Stimulated activated effector memory CD8-positive, alpha-beta T cell treated with anti-CD3 and anti-CD28 coated beads, Interleukin-12 subunit alpha, Interleukin-12 subunit beta, amount 100 ng/mL, for 72 hours (primary cell): ENCODE measurements at regions not wholly inside any gene's neighbourhood (a gene's known extent, or its start where the extent isn't known, plus 50 kb on each side); places are given as distances from the start of the nearest gene placed in this dataset.

ENCODE experiments used
- ATAC-seq: fragments of 150-1000 bp; cut with Tn5 transposase; 2 replicates; pipeline ENCODE4 v1.10.0; 2021
- DNase-seq, 2 donors: peaks; one replicate each; pipeline ENCODE4 v3.0.0; 2021 to 2022; ENCODE audit warnings: low spot score in 2 of 2
- H3K27ac Mint-ChIP-seq: one replicate; pipeline ENCODE4 v1.8.0; 2022; ENCODE audit warnings: mild to moderate bottlenecking, mixed read lengths
- H3K36me3 Mint-ChIP-seq: one replicate; pipeline ENCODE4 v1.8.0; 2022; ENCODE audit warnings: mild to moderate bottlenecking, mixed read lengths
- H3K4me1 Mint-ChIP-seq: one replicate; pipeline ENCODE4 v1.8.0; 2022; ENCODE audit warnings: mixed read lengths
- H3K4me3 Mint-ChIP-seq: one replicate; pipeline ENCODE4 v1.8.0; 2022; ENCODE audit warnings: mild to moderate bottlenecking, mixed read lengths
- H3K9me3 Mint-ChIP-seq: one replicate; pipeline ENCODE4 v1.8.0; 2022; ENCODE audit warnings: mixed read lengths

- Mint-ChIP-seq H3K36me3 (no peaks in the 10 kb centered on the region), H3K9me3 (no peaks in the 10 kb centered on the region), H3K4me1 (no peaks in the 10 kb centered on the region), H3K27ac (no peak overlapping the region), H3K4me3 (no peak overlapping the region)
- DNase-seq (no peak), ATAC-seq (no peak)
Observed at GRCh38 chr1:218156595-218156994, 128.5 kb upstream of the RRP15 start.

DNA sequence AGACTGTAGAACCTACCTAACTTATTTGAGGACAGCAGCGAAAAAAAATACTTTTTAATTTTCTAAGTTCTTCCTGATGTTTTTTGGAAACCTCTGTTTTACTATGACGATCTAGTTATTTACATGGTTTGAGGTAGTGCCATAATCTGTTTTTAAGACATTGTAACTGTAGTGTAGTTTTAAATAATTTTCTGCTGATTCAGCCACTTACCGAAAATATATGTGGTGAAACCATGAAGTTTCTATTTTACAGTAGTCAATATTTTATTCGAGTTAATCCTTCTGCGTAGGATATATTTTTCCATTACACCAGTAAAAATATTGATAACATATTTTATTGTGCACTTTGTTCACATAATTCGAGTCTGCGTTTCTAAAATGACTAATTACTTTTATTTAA is 121.7 kb upstream of the RRP15 start:
- no peak overlapping the region for H3K27ac Mint-ChIP-seq
- H3K4me3 Mint-ChIP-seq = no peak overlapping the region
- ATAC-seq (no peak), DNase-seq (no peak)
- H3K4me1 Mint-ChIP-seq = peaks cover 15% of the 10 kb centered on the region
- H3K36me3 Mint-ChIP-seq = no peaks in the 10 kb centered on the region
- no peaks in the 10 kb centered on the region for H3K9me3 Mint-ChIP-seq

DNA sequence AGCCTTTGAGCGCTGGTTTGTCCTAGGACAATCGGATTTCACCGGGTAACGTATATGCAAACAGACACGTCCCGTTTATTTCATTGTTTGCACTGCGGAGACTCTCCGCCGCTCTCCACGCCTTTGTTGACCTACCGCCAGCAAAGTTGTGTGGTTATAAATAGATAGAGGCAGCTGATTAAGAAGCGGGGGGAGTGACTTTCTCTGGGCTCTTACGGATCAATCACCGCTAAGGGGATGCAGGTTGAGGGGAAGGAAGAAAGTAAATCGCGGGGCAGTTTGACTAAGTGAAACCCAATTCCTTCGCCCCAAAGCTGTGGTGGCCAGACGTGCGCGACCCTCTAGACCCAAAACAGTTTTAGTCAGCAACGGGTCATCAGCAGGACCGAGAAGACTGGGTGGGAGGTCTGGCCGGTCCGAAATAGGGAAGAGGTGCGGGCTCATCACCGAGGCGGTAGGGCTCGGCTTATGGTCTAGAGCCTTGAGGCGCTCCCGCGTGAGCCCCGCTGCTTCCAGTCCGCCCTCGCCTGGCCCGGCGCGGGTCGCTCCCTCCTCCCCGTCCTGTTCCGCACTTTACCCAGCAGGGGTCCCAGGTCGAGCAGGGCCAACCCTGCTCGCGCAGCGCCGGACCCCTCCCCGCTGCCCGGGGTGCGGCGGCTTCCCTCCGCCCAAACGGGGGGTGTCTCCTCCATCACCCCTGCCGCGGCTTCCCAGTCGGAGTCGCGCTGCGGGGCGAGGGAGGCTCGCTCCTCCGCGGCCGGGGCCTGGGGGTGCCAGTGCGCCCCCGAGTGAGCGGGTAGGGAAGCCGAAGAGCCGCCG is 120.8 kb upstream of the RRP15 start:
- no peak overlapping the region for H3K27ac Mint-ChIP-seq
- ATAC-seq (peak; percentile 51), DNase-seq (no peak)
- H3K36me3 Mint-ChIP-seq = no peaks in the 10 kb centered on the region
- H3K4me3 Mint-ChIP-seq = peak overlapping the region; percentile 68
- peaks cover 15% of the 10 kb centered on the region for H3K4me1 Mint-ChIP-seq
- no peaks in the 10 kb centered on the region for H3K9me3 Mint-ChIP-seq

GRCh38 chr1:218164930-218165700 is 120.0 kb upstream of the RRP15 start:
- Mint-ChIP-seq H3K36me3 (no peaks in the 10 kb centered on the region), H3K4me3 (peak overlapping the region; percentile 60), H3K27ac (no peak overlapping the region), H3K9me3 (no peaks in the 10 kb centered on the region), H3K4me1 (peaks cover 15% of the 10 kb centered on the region)
- peak; percentile 51 for ATAC-seq
- peak in 1 of 2 donors; percentile 3 for DNase-seq

DNA sequence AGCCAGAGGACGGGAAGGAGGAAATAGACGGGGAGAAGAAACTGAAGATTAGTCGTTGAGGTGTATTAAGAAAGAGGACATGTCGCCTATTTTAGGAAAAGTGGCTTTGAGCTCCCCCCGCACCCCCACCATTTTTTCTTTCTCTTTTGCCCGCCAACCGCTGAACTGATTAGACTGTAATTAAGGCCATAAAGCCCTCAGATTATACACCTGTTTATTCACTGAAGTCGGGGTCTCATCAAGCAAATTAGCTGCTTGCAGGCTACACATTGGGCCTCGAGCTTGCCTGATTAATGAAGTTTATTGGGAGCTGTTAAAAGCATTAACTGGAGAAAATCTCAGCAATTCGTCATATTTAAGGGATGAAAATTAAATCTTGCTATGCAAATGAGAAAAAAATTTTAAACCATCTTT is 119.4 kb upstream of the RRP15 start:
- no peak for DNase-seq
- H3K4me3 Mint-ChIP-seq = peak overlapping the region; percentile 60
- no peak for ATAC-seq
- no peak overlapping the region for H3K27ac Mint-ChIP-seq
- no peaks in the 10 kb centered on the region for H3K9me3 Mint-ChIP-seq
- no peaks in the 10 kb centered on the region for H3K36me3 Mint-ChIP-seq
- H3K4me1 Mint-ChIP-seq = peaks cover 15% of the 10 kb centered on the region

DNA sequence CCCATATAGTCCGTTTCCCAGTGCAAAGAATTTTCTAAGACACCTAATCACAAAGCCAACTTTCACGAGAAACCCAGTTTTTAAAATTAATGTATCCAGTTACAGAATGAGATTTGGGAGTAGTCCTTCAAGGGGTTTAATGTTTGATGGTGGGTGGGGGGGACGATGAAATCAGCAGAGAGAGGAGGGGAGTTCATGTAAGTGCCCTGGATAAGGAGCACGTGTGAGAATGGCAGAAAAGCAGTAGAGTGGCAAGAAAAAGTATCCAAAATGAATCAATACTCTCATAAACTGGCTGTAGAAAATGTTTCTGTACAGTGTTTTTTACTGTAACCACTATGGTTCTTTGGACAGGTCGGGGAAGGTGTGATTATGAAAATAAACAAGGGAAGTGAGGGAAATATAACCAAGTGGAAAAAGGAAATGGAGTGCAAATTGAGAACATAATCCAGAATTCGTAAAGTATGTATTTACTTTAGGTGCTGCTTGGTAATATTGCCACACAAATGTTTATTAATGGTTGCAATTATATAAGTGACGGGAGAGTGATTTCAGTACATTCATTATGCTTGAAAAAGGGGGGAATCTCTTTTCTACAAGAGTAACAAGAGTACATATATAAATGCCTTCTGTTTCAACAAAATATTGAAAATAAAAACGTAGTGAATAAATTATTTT is 118.7 kb upstream of the RRP15 start:
- Mint-ChIP-seq H3K4me1 (peaks cover 15% of the 10 kb centered on the region), H3K4me3 (no peak overlapping the region), H3K36me3 (no peaks in the 10 kb centered on the region), H3K9me3 (no peaks in the 10 kb centered on the region), H3K27ac (no peak overlapping the region)
- no peak for DNase-seq
- no peak for ATAC-seq

- ATAC-seq (no peak), DNase-seq (no peak)
- H3K27ac Mint-ChIP-seq = no peak overlapping the region
- H3K9me3 Mint-ChIP-seq = no peaks in the 10 kb centered on the region
- no peaks in the 10 kb centered on the region for H3K4me1 Mint-ChIP-seq
- no peak overlapping the region for H3K4me3 Mint-ChIP-seq
- no peaks in the 10 kb centered on the region for H3K36me3 Mint-ChIP-seq
Observed at GRCh38 chr1:218171302-218171893, 113.7 kb upstream of the RRP15 start.

DNA sequence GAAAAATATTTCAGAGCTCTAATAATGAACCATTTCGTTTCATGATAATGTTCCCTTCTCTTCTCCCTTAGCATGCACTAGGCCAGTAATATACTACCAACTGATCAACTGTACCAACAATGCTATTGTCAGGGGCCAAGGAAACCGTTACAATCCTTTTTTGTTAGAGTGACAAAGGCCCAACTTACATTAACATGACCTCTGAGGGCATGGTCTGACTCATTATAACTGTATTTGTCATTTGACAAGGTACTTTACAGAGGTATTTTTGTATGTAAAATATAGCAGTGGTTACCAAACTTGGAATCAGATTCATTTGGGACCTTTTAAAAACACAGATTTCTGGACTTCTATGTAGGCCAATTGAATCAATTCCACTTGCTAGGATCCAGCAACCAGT is 102.6 kb upstream of the RRP15 start:
- Mint-ChIP-seq H3K4me3 (no peak overlapping the region), H3K36me3 (no peaks in the 10 kb centered on the region), H3K4me1 (no peaks in the 10 kb centered on the region), H3K9me3 (no peaks in the 10 kb centered on the region), H3K27ac (no peak overlapping the region)
- ATAC-seq (no peak), DNase-seq (no peak)

DNA sequence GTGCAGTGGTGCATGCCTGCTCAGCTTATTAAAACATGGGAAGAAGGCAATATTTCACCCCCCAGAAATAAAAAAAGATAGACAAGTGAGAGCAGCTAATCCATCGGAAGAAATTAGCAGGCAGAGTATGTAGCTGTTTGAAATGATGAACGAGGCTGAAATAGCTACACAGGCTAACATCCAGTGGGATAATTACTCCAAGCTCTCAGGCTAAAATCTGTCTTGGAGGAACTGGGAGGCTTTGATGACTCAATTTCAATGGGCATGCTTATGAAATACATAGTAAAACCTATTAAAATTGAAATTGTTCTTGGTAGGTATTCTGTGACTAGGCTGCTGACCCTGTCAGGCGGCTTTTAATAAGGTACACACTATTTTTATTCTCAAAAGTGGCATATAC is 84.1 kb upstream of the RRP15 start:
- peaks cover 6% of the 10 kb centered on the region for H3K9me3 Mint-ChIP-seq
- no peaks in the 10 kb centered on the region for H3K4me1 Mint-ChIP-seq
- DNase-seq = no peak
- H3K4me3 Mint-ChIP-seq = no peak overlapping the region
- no peak overlapping the region for H3K27ac Mint-ChIP-seq
- ATAC-seq = no peak
- H3K36me3 Mint-ChIP-seq = no peaks in the 10 kb centered on the region

DNA sequence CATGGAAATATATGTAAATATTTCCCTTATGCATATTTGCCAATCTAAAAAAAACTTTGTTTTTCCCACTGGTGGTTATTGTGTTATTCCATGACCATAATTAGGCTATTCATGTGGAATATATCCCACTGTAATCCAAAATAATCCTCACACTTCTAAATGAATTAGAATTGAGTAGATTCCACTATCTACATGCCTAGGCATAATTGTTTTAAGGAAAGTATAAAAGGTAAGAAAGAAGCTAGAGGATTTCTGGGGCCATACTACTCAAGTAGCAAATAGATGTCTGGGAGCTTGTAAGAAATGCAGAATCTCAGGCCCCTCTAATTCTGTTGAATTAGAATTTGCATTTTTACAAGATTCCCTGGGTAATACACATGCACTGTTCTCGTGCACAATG is 83.5 kb upstream of the RRP15 start:
- H3K27ac Mint-ChIP-seq = no peak overlapping the region
- peaks cover 6% of the 10 kb centered on the region for H3K9me3 Mint-ChIP-seq
- no peak for DNase-seq
- H3K36me3 Mint-ChIP-seq = no peaks in the 10 kb centered on the region
- no peak for ATAC-seq
- no peak overlapping the region for H3K4me3 Mint-ChIP-seq
- no peaks in the 10 kb centered on the region for H3K4me1 Mint-ChIP-seq

DNA sequence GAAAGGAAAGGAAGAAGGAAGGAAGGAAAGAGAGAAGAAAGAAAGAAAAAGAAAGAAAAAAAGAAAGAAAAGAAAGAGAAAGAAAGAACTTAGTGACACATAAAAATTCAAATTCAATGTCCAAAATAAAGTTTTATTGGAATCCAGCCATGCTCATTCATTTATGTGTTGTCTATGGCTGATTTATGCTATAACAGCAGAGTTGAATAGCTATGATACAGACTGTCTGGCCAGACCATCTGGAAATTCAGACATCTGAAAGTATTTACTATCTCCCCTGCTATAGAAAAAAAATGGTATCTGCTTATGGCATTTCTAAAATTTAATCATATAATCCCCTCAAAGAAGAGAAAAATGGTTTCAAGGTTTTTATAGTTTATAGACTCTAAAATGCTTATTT is 79.4 kb upstream of the RRP15 start:
- Mint-ChIP-seq H3K9me3 (peaks cover 6% of the 10 kb centered on the region), H3K4me1 (no peaks in the 10 kb centered on the region), H3K27ac (no peak overlapping the region), H3K4me3 (no peak overlapping the region), H3K36me3 (no peaks in the 10 kb centered on the region)
- ATAC-seq = no peak
- no peak for DNase-seq

DNA sequence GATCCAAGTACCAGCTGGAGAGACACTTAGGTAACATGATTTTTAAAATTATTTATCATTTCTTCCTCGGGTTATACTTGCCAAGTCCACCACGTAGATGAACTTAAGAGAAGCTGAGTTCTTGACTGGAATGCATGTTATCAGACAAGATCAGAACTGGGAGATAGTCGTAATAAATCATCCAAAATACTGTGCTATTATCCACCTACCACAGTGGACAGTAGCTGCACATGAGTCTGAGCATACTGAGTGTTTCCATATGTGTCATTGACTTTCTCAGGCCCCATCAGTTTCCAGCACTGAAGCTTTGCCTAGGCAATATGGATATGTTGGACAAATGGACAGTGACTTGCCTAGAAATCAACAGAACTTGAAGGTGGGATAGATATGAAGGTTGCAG is 77.9 kb upstream of the RRP15 start:
- Mint-ChIP-seq H3K36me3 (no peaks in the 10 kb centered on the region), H3K4me3 (no peak overlapping the region), H3K4me1 (no peaks in the 10 kb centered on the region), H3K9me3 (peaks cover 6% of the 10 kb centered on the region), H3K27ac (no peak overlapping the region)
- ATAC-seq (no peak), DNase-seq (no peak)

DNA sequence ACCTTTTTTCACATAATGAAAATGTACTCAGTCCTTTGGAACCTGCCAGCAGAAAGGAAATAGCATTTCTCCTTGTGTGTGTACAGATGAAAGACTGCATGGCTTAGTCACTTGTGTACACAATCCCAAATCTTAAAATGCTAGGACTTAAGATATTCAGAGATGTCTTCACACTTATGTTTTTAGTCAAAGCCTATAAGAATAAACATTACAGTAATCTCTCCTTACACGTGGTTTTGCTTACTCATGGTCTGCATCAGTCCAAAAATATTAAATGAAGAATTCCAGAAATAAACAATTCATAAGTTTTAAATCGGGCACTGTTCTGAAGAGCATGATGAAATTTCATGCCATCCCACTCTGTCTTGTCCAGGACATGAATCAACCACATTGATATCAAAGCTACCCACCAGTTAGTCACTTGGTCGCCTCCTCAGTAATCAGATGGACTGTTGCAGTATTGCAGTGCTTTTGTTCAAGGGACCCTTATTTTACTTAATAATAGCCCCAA is 75.7 kb upstream of the RRP15 start:
- H3K36me3 Mint-ChIP-seq = no peaks in the 10 kb centered on the region
- H3K4me1 Mint-ChIP-seq = no peaks in the 10 kb centered on the region
- ATAC-seq (no peak), DNase-seq (no peak)
- no peak overlapping the region for H3K27ac Mint-ChIP-seq
- no peak overlapping the region for H3K4me3 Mint-ChIP-seq
- H3K9me3 Mint-ChIP-seq = peaks cover 2% of the 10 kb centered on the region

DNA sequence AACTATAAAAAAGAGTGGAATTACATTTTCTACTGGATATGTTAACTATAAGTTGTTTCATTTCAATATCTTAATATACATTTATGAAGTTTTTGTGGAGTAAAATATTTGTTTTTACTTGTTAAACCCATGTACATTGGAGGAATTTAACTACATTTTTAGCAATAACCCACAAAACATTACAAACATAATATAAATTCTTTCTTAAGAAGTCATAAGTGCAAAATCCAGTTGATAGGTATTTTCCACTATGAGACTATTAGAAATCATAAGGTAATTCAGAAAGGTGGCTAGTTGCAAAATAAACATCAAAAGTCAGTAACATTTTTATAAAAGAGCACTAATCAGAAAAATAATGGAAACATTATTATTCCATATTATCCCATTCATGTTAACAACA is 73.9 kb upstream of the RRP15 start:
- no peak overlapping the region for H3K27ac Mint-ChIP-seq
- ATAC-seq (no peak), DNase-seq (no peak)
- peaks cover 2% of the 10 kb centered on the region for H3K9me3 Mint-ChIP-seq
- H3K4me3 Mint-ChIP-seq = no peak overlapping the region
- H3K4me1 Mint-ChIP-seq = no peaks in the 10 kb centered on the region
- H3K36me3 Mint-ChIP-seq = no peaks in the 10 kb centered on the region

DNA sequence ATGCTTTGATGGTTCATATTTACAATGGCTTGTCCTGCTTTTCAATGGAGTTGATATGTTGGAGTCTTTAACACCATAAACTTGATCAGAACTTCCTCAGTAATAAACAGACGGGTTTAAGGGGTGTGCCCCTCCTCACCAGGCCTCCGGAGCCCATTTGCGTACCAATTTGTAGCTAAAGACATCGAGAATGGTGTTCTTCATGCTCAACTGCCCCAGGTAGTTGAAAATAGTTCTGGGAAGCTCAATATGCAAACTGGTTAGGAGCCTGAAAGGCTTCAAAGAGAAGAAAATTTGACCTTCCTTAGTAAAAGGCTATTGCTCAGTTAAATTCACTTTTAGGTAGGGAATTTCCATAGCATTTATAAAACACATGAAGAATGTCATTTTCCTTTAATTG is 68.1 kb upstream of the RRP15 start:
- Mint-ChIP-seq H3K36me3 (no peaks in the 10 kb centered on the region), H3K4me1 (no peaks in the 10 kb centered on the region), H3K9me3 (peaks cover 2% of the 10 kb centered on the region), H3K4me3 (no peak overlapping the region), H3K27ac (no peak overlapping the region)
- no peak for DNase-seq
- ATAC-seq = no peak
